ENCODE measurements at regions not wholly inside any gene's neighbourhood (a gene's known extent, or its start where the extent isn't known, plus 50 kb on each side); places are given as distances from the start of the nearest gene placed in this dataset.
"Not testable (repeated sequence)": the region's sequence is repeated elsewhere in the genome, so short reads cannot be mapped to it uniquely, and the experiment has no call there.

- not testable (repeated sequence) for H3K36me3 Mint-ChIP-seq (ENCODE audit: low read depth); H3F3A ChIP-seq (replicated peaks; ENCODE audit: low read depth); H3K9me3 Mint-ChIP-seq; H3K4me1 ChIP-seq (ENCODE audit: insufficient read depth); H2AFZ ChIP-seq; H3K36me3 ChIP-seq (ENCODE audit: insufficient read depth); H3K4me2 ChIP-seq; H4K20me1 ChIP-seq (replicated peaks; ENCODE audit: insufficient read depth); H3K27me3 Mint-ChIP-seq (ENCODE audit: insufficient read depth, low read depth, poor library complexity); DNase-seq (ENCODE audit: low spot score); H3K27me3 ChIP-seq (ENCODE audit: insufficient read depth); H3K4me3 Mint-ChIP-seq; H3K4me3 ChIP-seq; ATAC-seq; H3K27ac ChIP-seq (ENCODE audit: low read depth); H3K9me2 ChIP-seq (ENCODE audit: insufficient read depth); H3K27ac Mint-ChIP-seq; H3K4me1 Mint-ChIP-seq; H3K79me2 ChIP-seq (replicated peaks; ENCODE audit: insufficient read depth)
Measured at GRCh38 chr4:173451435-173451834, 52.5 kb upstream of the SCRG1 start.

GRCh38 chr4:173450281-173450680 is 51.4 kb upstream of the SCRG1 start:
- Histone ChIP-seq H3K79me2 (replicated peaks; ENCODE audit: insufficient read depth) (no peaks in the 10 kb centered on the region), H3K4me2 (no peak overlapping the region), H3K4me1 (ENCODE audit: insufficient read depth) (no peaks in the 10 kb centered on the region), H3K4me3 (no peak overlapping the region), H3K36me3 (ENCODE audit: insufficient read depth) (no peaks in the 10 kb centered on the region), H3K27ac (ENCODE audit: low read depth) (no peak overlapping the region), H3F3A (replicated peaks; ENCODE audit: low read depth) (no peaks in the 10 kb centered on the region), H3K27me3 (ENCODE audit: insufficient read depth) (no peaks in the 10 kb centered on the region), H2AFZ (no peak overlapping the region), H3K9me2 (ENCODE audit: insufficient read depth) (peaks cover 8% of the 10 kb centered on the region; the same call in 1 of the 2 replicates), H4K20me1 (replicated peaks; ENCODE audit: insufficient read depth) (no peaks in the 10 kb centered on the region)
- H3K4me3 Mint-ChIP-seq = no peak overlapping the region
- TF ChIP-seq ETS1 (IDR thresholded peaks at IDR 0.05) (no peak), CREB1 (CRISPR knock-in tag; IDR thresholded peaks at IDR 0.05; ENCODE audit: low read depth) (no peak)
- peaks cover 3% of the 10 kb centered on the region for H3K27me3 Mint-ChIP-seq (ENCODE audit: insufficient read depth, low read depth, poor library complexity)
- ATAC-seq (no peak), DNase-seq (ENCODE audit: low spot score) (no peak)
- H3K4me1 Mint-ChIP-seq = no peaks in the 10 kb centered on the region
- H3K27ac Mint-ChIP-seq = no peak overlapping the region
- H3K9me3 Mint-ChIP-seq = no peaks in the 10 kb centered on the region
- H3K36me3 Mint-ChIP-seq (ENCODE audit: low read depth) = no peaks in the 10 kb centered on the region

- no peaks in the 10 kb centered on the region for H3K4me1 Mint-ChIP-seq
- TF ChIP-seq JUNB (IDR thresholded peaks at IDR 0.05; ENCODE audit: unreplicated experiment) = no peak
- no peak for TF ChIP-seq ZNF114 (CRISPR knock-in tag; IDR thresholded peaks at IDR 0.05)
- TF ChIP-seq EZH2 (IDR thresholded peaks at IDR 0.05; ENCODE audit: low read depth, unreplicated experiment) = no peak
- TF ChIP-seq ETS1 (IDR thresholded peaks at IDR 0.05) = no peak
- TF ChIP-seq REST (IDR thresholded peaks at IDR 0.05; ENCODE audit: unreplicated experiment) = no peak
- no peak for TF ChIP-seq ZNF331 (CRISPR knock-in tag; IDR thresholded peaks at IDR 0.05; ENCODE audit: low read depth)
- TF ChIP-seq EZH2phosphoT487 (IDR thresholded peaks at IDR 0.05; ENCODE audit: unreplicated experiment) = no peak
- no peak for TF ChIP-seq CTCF (conservative IDR thresholded peaks at IDR 0.05; ENCODE audit: low read depth in 2 of 2)
- no peak for TF ChIP-seq CREB1 (CRISPR knock-in tag; IDR thresholded peaks at IDR 0.05; ENCODE audit: low read depth)
Measured at GRCh38 chr4:173449380-173449717, 50.4 kb upstream of the SCRG1 start.

More at GRCh38 chr4:173449380-173449717, 50.4 kb upstream of the SCRG1 start:
- DNase-seq (ENCODE audit: low spot score) (no peak), ATAC-seq (no peak)
- Histone ChIP-seq H3K79me2 (replicated peaks; ENCODE audit: insufficient read depth) (no peaks in the 10 kb centered on the region), H3K4me1 (ENCODE audit: insufficient read depth) (no peaks in the 10 kb centered on the region), H2AFZ (no peak overlapping the region), H3K27me3 (ENCODE audit: insufficient read depth) (no peaks in the 10 kb centered on the region), H3F3A (replicated peaks; ENCODE audit: low read depth) (no peaks in the 10 kb centered on the region), H3K27ac (ENCODE audit: low read depth) (no peak overlapping the region), H3K4me3 (no peak overlapping the region), H4K20me1 (replicated peaks; ENCODE audit: insufficient read depth) (no peaks in the 10 kb centered on the region), H3K4me2 (no peak overlapping the region), H3K36me3 (ENCODE audit: insufficient read depth) (no peaks in the 10 kb centered on the region), H3K9me2 (ENCODE audit: insufficient read depth) (peaks cover 8% of the 10 kb centered on the region; the same call in 1 of the 2 replicates)
- H3K27me3 Mint-ChIP-seq (ENCODE audit: insufficient read depth, low read depth, poor library complexity) = peaks cover 3% of the 10 kb centered on the region
- no peaks in the 10 kb centered on the region for H3K36me3 Mint-ChIP-seq (ENCODE audit: low read depth)
- no peaks in the 10 kb centered on the region for H3K9me3 Mint-ChIP-seq
- H3K4me3 Mint-ChIP-seq = no peak overlapping the region
- H3K27ac Mint-ChIP-seq = no peak overlapping the region
